ENCODE measurements at regions not wholly inside any gene's neighbourhood (a gene's known extent, or its start where the extent isn't known, plus 50 kb on each side); places are given as distances from the start of the nearest gene placed in this dataset.
"Not testable (repeated sequence)": the region's sequence is repeated elsewhere in the genome, so short reads cannot be mapped to it uniquely, and the experiment has no call there.

DNA sequence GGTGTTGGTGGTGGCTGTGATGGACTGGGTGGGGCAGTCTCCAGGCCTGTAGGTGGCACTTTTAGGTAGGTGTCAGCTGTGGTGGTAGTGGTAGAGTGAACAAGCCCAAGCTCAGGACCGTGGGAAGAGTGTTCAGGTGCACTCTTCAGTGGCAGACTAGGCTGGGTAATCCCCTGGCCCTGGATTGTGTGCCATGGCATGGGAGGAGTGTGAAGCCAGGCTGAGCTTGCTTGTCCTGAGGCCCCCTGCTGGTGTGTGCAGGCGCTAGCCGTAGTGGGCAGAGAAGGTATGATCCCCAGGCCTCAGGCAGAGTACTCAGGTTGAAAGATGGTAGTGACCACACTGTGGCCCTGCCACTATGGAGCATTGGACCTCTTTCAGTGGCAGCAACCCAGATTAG is 850.3 kb downstream of the DSC3 start:
- Mint-ChIP-seq H3K4me3 (no peak overlapping the region), H3K4me1 (no peaks in the 10 kb centered on the region), H3K27ac (no peak overlapping the region), H3K36me3 (no peaks in the 10 kb centered on the region), H3K27me3 (no peaks in the 10 kb centered on the region), H3K9me3 (peaks cover 17% of the 10 kb centered on the region)
- ATAC-seq (ENCODE audit: low read depth) (no peak), DNase-seq (no peak)
- POLR2A ChIA-PET: no interaction called here

DNA sequence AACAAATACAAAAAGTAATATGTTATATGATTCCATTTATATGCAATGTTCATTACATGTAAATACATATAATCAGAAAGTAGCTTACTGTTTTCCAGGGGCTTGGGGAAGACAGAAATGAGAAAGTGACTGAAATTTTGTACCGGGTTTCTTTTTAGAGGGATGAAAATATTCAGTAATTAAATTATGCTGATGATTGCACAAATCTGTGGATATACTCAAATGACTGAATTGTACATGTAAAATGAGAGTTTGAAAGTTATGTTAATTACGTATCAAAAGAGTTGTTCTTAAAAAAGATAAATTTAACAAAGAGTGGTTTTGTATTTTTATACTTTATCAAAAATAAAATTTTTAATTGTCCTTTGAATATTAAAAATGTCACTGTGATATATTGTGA is 856.3 kb downstream of the DSC3 start:
- Mint-ChIP-seq H3K4me3 (no peak overlapping the region), H3K27me3 (no peaks in the 10 kb centered on the region), H3K9me3 (peaks cover 5% of the 10 kb centered on the region), H3K36me3 (no peaks in the 10 kb centered on the region), H3K4me1 (no peaks in the 10 kb centered on the region), H3K27ac (no peak overlapping the region)
- no peak for DNase-seq
- POLR2A ChIA-PET: no interaction called here
- no peak for ATAC-seq (ENCODE audit: low read depth)

GRCh38 chr18:30177056-30177455 is 865.5 kb downstream of the DSC3 start:
- no peaks in the 10 kb centered on the region for H3K4me1 Mint-ChIP-seq
- POLR2A ChIA-PET: no interaction called here
- H3K27me3 Mint-ChIP-seq: no peaks in the 10 kb centered on the region
- H3K4me3 Mint-ChIP-seq: no peak overlapping the region
- no peak overlapping the region for H3K27ac Mint-ChIP-seq
- no peaks in the 10 kb centered on the region for H3K36me3 Mint-ChIP-seq
- no peak for ATAC-seq (ENCODE audit: low read depth)
- DNase-seq: no peak
- H3K9me3 Mint-ChIP-seq: peaks cover 6% of the 10 kb centered on the region

DNA sequence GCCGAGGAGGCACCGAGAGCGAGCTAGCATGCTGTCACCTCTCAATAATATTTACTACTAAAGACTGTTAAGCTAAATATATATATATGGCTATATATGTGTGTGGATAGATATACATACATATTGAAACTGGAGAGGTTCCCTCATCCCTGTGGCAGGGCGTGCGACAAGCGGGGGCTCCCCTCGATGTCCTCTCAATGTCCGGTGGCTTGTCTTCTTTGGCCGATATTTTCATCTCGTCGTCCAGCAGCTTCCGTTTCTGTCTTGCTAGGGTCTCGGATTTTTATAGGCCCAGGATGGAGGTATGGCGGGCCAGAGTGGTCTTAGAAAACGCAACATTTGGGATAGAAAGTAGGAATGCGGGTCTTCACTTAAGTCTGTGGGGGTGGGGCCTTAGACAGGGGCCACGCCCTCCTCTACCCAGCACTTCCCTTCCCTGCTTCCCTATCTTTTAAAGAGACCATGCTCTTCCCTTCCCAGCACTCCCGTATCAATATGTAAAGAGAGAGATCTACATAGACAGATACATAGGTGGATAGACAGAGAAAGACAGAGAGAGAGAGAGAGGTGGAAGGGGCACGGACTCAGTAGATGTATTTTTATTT is 866.8 kb downstream of the DSC3 start:
- peaks cover 6% of the 10 kb centered on the region for H3K9me3 Mint-ChIP-seq
- H3K4me1 Mint-ChIP-seq: no peaks in the 10 kb centered on the region
- H3K27me3 Mint-ChIP-seq: no peaks in the 10 kb centered on the region
- ATAC-seq (ENCODE audit: low read depth) (no peak), DNase-seq (no peak)
- POLR2A ChIA-PET: no interaction called here
- H3K27ac Mint-ChIP-seq: no peak overlapping the region
- H3K4me3 Mint-ChIP-seq: no peak overlapping the region
- H3K36me3 Mint-ChIP-seq: no peaks in the 10 kb centered on the region

GRCh38 chr18:30175061-30175574 is 867.4 kb downstream of the DSC3 start:
- DNase-seq (no peak), ATAC-seq (ENCODE audit: low read depth) (no peak)
- H3K9me3 Mint-ChIP-seq: peaks cover 6% of the 10 kb centered on the region
- no peaks in the 10 kb centered on the region for H3K4me1 Mint-ChIP-seq
- H3K36me3 Mint-ChIP-seq: no peaks in the 10 kb centered on the region
- H3K4me3 Mint-ChIP-seq: no peak overlapping the region
- POLR2A ChIA-PET: no interaction called here
- no peaks in the 10 kb centered on the region for H3K27me3 Mint-ChIP-seq
- H3K27ac Mint-ChIP-seq: no peak overlapping the region

- ATAC-seq (ENCODE audit: low read depth): no peak
- Mint-ChIP-seq H3K36me3 (no peaks in the 10 kb centered on the region), H3K27me3 (no peaks in the 10 kb centered on the region), H3K27ac (no peak overlapping the region), H3K4me1 (no peaks in the 10 kb centered on the region), H3K9me3 (peaks cover 6% of the 10 kb centered on the region), H3K4me3 (no peak overlapping the region)
- DNase-seq: no peak
- POLR2A ChIA-PET: no interaction called here
These were observed 879.0 kb downstream of the DSC3 start for GRCh38 chr18:30163573-30163972.

- Mint-ChIP-seq H3K27ac (no peak overlapping the region), H3K36me3 (no peaks in the 10 kb centered on the region), H3K4me3 (no peak overlapping the region), H3K27me3 (no peaks in the 10 kb centered on the region), H3K4me1 (no peaks in the 10 kb centered on the region), H3K9me3 (peaks cover 3% of the 10 kb centered on the region)
- no peak for DNase-seq
- ATAC-seq (ENCODE audit: low read depth): no peak
- POLR2A ChIA-PET: no interaction called here
These were observed 882.4 kb downstream of the DSC3 start for GRCh38 chr18:30160124-30160523.

- Mint-ChIP-seq H3K4me3 (no peak overlapping the region), H3K36me3 (no peaks in the 10 kb centered on the region), H3K27ac (no peak overlapping the region), H3K4me1 (no peaks in the 10 kb centered on the region), H3K9me3 (no peaks in the 10 kb centered on the region), H3K27me3 (no peaks in the 10 kb centered on the region)
- DNase-seq (no peak), ATAC-seq (ENCODE audit: low read depth) (no peak)
- POLR2A ChIA-PET: no interaction called here
These were observed 891.8 kb downstream of the DSC3 start for GRCh38 chr18:30150586-30151250.

DNA sequence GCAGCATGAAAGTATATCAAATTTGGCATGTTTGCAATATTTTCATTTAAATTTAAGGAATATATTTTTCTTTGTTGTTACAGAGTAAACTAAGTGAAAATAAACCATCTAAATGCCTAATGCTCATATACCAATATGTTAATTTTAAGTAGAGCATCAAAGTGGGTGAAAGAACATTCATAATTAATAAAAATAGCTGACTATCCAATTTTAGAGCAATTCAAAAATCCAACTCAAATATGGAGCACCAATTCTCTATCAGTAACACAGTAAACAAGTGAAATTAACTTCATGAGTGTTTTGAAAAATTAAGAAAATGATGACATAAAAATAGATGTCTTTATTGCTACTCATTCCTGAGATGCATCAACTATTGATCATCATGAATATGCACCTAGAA is 893.0 kb downstream of the DSC3 start:
- POLR2A ChIA-PET: no interaction called here
- Mint-ChIP-seq H3K36me3 (no peaks in the 10 kb centered on the region), H3K9me3 (no peaks in the 10 kb centered on the region), H3K4me1 (no peaks in the 10 kb centered on the region), H3K27me3 (no peaks in the 10 kb centered on the region), H3K27ac (no peak overlapping the region), H3K4me3 (no peak overlapping the region)
- DNase-seq (no peak), ATAC-seq (ENCODE audit: low read depth) (no peak)

GRCh38 chr18:30142870-30143269 is 899.7 kb downstream of the DSC3 start:
- POLR2A ChIA-PET: no interaction called here
- Mint-ChIP-seq H3K36me3 (no peaks in the 10 kb centered on the region), H3K4me3 (no peak overlapping the region), H3K27ac (no peak overlapping the region), H3K4me1 (no peaks in the 10 kb centered on the region), H3K27me3 (no peaks in the 10 kb centered on the region), H3K9me3 (peaks cover 3% of the 10 kb centered on the region)
- no peak for ATAC-seq (ENCODE audit: low read depth)
- DNase-seq: no peak

GRCh38 chr18:30142248-30142647 is 900.3 kb downstream of the DSC3 start:
- Mint-ChIP-seq H3K36me3 (no peaks in the 10 kb centered on the region), H3K4me1 (no peaks in the 10 kb centered on the region), H3K27me3 (no peaks in the 10 kb centered on the region), H3K4me3 (no peak overlapping the region), H3K9me3 (peaks cover 3% of the 10 kb centered on the region), H3K27ac (no peak overlapping the region)
- POLR2A ChIA-PET: no interaction called here
- ATAC-seq (ENCODE audit: low read depth) (no peak), DNase-seq (no peak)

DNA sequence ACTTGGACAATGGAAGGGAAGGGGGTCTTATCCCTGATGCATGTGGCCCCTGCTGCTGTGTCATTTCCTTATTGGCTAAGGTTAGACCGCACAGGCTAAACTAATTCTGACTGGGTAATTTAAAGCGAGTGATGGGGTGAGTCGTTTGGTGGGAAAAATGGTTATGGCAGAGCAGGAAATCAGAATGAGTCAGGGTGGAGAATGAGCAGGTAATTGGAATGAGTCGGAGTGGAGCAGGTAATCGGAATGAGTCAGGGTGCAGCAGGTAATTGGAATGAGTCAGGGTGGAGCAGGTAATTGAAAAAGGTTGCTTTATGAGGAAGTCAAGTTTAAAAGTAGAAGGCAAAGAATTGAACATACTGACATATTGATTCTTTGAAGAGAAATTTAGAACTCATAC is 901.0 kb downstream of the DSC3 start:
- POLR2A ChIA-PET; H3K36me3 Mint-ChIP-seq; H3K4me3 Mint-ChIP-seq; H3K27ac Mint-ChIP-seq; ATAC-seq (ENCODE audit: low read depth); H3K9me3 Mint-ChIP-seq; DNase-seq; H3K27me3 Mint-ChIP-seq; H3K4me1 Mint-ChIP-seq: not testable (repeated sequence)

- DNase-seq (no peak), ATAC-seq (ENCODE audit: low read depth) (no peak)
- Mint-ChIP-seq H3K36me3 (no peaks in the 10 kb centered on the region), H3K27me3 (no peaks in the 10 kb centered on the region), H3K4me3 (no peak overlapping the region), H3K9me3 (peaks cover 6% of the 10 kb centered on the region), H3K4me1 (no peaks in the 10 kb centered on the region), H3K27ac (no peak overlapping the region)
- POLR2A ChIA-PET: no interaction called here
These were observed 902.8 kb downstream of the DSC3 start for GRCh38 chr18:30139631-30140287.

GRCh38 chr18:30135938-30136337 is 906.6 kb downstream of the DSC3 start:
- H3K4me3 Mint-ChIP-seq: no peak overlapping the region
- POLR2A ChIA-PET: no interaction called here
- H3K4me1 Mint-ChIP-seq: no peaks in the 10 kb centered on the region

More at GRCh38 chr18:30135938-30136337, 906.6 kb downstream of the DSC3 start:
- no peaks in the 10 kb centered on the region for H3K36me3 Mint-ChIP-seq
- no peaks in the 10 kb centered on the region for H3K27me3 Mint-ChIP-seq
- no peak overlapping the region for H3K27ac Mint-ChIP-seq
- ATAC-seq (ENCODE audit: low read depth) (no peak), DNase-seq (no peak)
- H3K9me3 Mint-ChIP-seq: peaks cover 7% of the 10 kb centered on the region

Measured in activated naive CD8-positive, alpha-beta T cell treated with anti-CD3 and anti-CD28 coated beads, Interleukin-2, amount 10 ng/mL, durations not matched to agents 7 days and 5 days (primary cell).